NB4 (cell line): ENCODE measurements at regions not wholly inside any gene's neighbourhood (a gene's known extent, or its start where the extent isn't known, plus 50 kb on each side); places are given as distances from the start of the nearest gene placed in this dataset.

ENCODE experiments used
- CTCF ChIP-seq: IDR thresholded peaks from one replicate; pipeline ENCODE4 v1.5.1; 2012; ENCODE audit warnings: low read depth, low read length
- POLR2A ChIP-seq: IDR thresholded peaks from 2 replicates; pipeline ENCODE4 v1.6.1; 2011; ENCODE audit warnings: mild to moderate bottlenecking; ENCODE audit not compliant: insufficient read length; ENCODE audit errors: extremely low read depth
- TF ChIP-seq, protein P1 (sequence below): IDR thresholded peaks from 2 replicates; pipeline ENCODE4 v1.6.1; 2011; ENCODE audit warnings: low read depth, low read length

GRCh38 chrX:129262912-129263311 is 260.4 kb downstream of the SMARCA1 start:
- no peak for TF ChIP-seq CTCF
- TF ChIP-seq, protein P1, sequence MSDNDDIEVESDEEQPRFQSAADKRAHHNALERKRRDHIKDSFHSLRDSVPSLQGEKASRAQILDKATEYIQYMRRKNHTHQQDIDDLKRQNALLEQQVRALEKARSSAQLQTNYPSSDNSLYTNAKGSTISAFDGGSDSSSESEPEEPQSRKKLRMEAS: no peak
- no peak for TF ChIP-seq POLR2A
